ENCODE measurements at regions not wholly inside any gene's neighbourhood (a gene's known extent, or its start where the extent isn't known, plus 50 kb on each side); places are given as distances from the start of the nearest gene placed in this dataset.

- TF ChIP-seq TAF1 (IDR thresholded peaks at IDR 0.05; ENCODE audit: low read depth) = no peak
- no peak for TF ChIP-seq MAX (IDR thresholded peaks at IDR 0.05)
- TF ChIP-seq REST (IDR thresholded peaks at IDR 0.05; ENCODE audit: low read depth) = no peak
- no peak for TF ChIP-seq EGR1 (IDR thresholded peaks at IDR 0.05)
- no peak for TF ChIP-seq NFIC (IDR thresholded peaks at IDR 0.05)
- no peak for TF ChIP-seq USF1 (IDR thresholded peaks at IDR 0.05)
- TF ChIP-seq EP300 (IDR thresholded peaks at IDR 0.05; ENCODE audit: borderline replicate concordance) = no peak
- TF ChIP-seq FOXM1 (IDR thresholded peaks at IDR 0.05; ENCODE audit: borderline replicate concordance, low read depth) = no peak
- no peak for TF ChIP-seq RAD21 (IDR thresholded peaks at IDR 0.05; ENCODE audit: low read depth)
These were observed 104.2 kb upstream of the CDCA7L start for GRCh38 chr7:22049766-22050500.

GRCh38 chr7:22043367-22043766 lies 97.7 kb upstream of the CDCA7L start:
- no peak for TF ChIP-seq RAD21 (IDR thresholded peaks at IDR 0.05; ENCODE audit: low read depth)
- no peak for TF ChIP-seq MAX (IDR thresholded peaks at IDR 0.05)

GRCh38 chr7:22040923-22041595 lies 95.4 kb upstream of the CDCA7L start:
- no peak for TF ChIP-seq YY1 (IDR thresholded peaks at IDR 0.05; ENCODE audit: low read depth)
- no peak for TF ChIP-seq MAX (IDR thresholded peaks at IDR 0.05)
- TF ChIP-seq EGR1 (IDR thresholded peaks at IDR 0.05) = no peak
- TF ChIP-seq CREB1 (IDR thresholded peaks at IDR 0.05; ENCODE audit: low read depth) = no peak
- TF ChIP-seq NFIC (IDR thresholded peaks at IDR 0.05) = no peak
- no peak for TF ChIP-seq TAF1 (IDR thresholded peaks at IDR 0.05; ENCODE audit: low read depth)
- no peak for TF ChIP-seq RAD21 (IDR thresholded peaks at IDR 0.05; ENCODE audit: low read depth)
- no peak for TF ChIP-seq FOXM1 (IDR thresholded peaks at IDR 0.05; ENCODE audit: borderline replicate concordance, low read depth)
- TF ChIP-seq TCF12 (IDR thresholded peaks at IDR 0.05; ENCODE audit: low read depth) = no peak
- TF ChIP-seq REST (IDR thresholded peaks at IDR 0.05; ENCODE audit: low read depth) = no peak

GRCh38 chr7:22039670-22040069 lies 94.0 kb upstream of the CDCA7L start:
- no peak for TF ChIP-seq CREB1 (IDR thresholded peaks at IDR 0.05; ENCODE audit: low read depth)
- TF ChIP-seq TCF12 (IDR thresholded peaks at IDR 0.05; ENCODE audit: low read depth) = no peak
- TF ChIP-seq FOXM1 (IDR thresholded peaks at IDR 0.05; ENCODE audit: borderline replicate concordance, low read depth) = no peak
- TF ChIP-seq CEBPB (IDR thresholded peaks at IDR 0.05) = no peak
- no peak for TF ChIP-seq EGR1 (IDR thresholded peaks at IDR 0.05)
- no peak for TF ChIP-seq REST (IDR thresholded peaks at IDR 0.05; ENCODE audit: low read depth)
- no peak for TF ChIP-seq NFIC (IDR thresholded peaks at IDR 0.05)
- no peak for TF ChIP-seq MAX (IDR thresholded peaks at IDR 0.05)
- TF ChIP-seq USF1 (IDR thresholded peaks at IDR 0.05) = no peak
- TF ChIP-seq YY1 (IDR thresholded peaks at IDR 0.05; ENCODE audit: low read depth) = no peak
- no peak for TF ChIP-seq RAD21 (IDR thresholded peaks at IDR 0.05; ENCODE audit: low read depth)
- no peak for TF ChIP-seq EP300 (IDR thresholded peaks at IDR 0.05; ENCODE audit: borderline replicate concordance)
- TF ChIP-seq ZBTB7A (IDR thresholded peaks at IDR 0.05; ENCODE audit: low read depth) = no peak
- no peak for TF ChIP-seq TEAD4 (IDR thresholded peaks at IDR 0.05)
- TF ChIP-seq TAF1 (IDR thresholded peaks at IDR 0.05; ENCODE audit: low read depth) = no peak
